ENCODE measurements at regions not wholly inside any gene's neighbourhood (a gene's known extent, or its start where the extent isn't known, plus 50 kb on each side); places are given as distances from the start of the nearest gene placed in this dataset.

- Histone ChIP-seq H2BK20ac (ENCODE audit: low read depth, low read length) (no peak overlapping the region), H3K14ac (replicated peaks; ENCODE audit: low read depth, low read length) (no peak overlapping the region), H3K79me1 (ENCODE audit: low read depth in 1 of 2, low read length in 2 of 2) (no peaks in the 10 kb centered on the region), H3K27ac (ENCODE audit: insufficient read depth, low read length) (no peak overlapping the region), H2AK9ac (replicated peaks; ENCODE audit: low read depth, low read length, poor library complexity) (no peak overlapping the region), H3K4ac (ENCODE audit: low read depth, low read length) (no peak overlapping the region), H3K4me2 (ENCODE audit: low read depth, low read length) (no peak overlapping the region), H3K9me3 (ENCODE audit: control insufficient read depth, insufficient read depth, low read length) (peaks cover 2% of the 10 kb centered on the region; the same call in 1 of the 2 replicates), H2BK120ac (ENCODE audit: low read depth, low read length) (no peak overlapping the region), H3K9ac (ENCODE audit: low read depth, low read length) (no peak overlapping the region), H4K91ac (ENCODE audit: insufficient read depth, low read depth, low read length) (no peak overlapping the region), H3K27me3 (ENCODE audit: control insufficient read depth, insufficient read depth, low read length) (no peaks in the 10 kb centered on the region), H3K23ac (ENCODE audit: low read depth, low read length) (no peak overlapping the region), H3K9me1 (ENCODE audit: insufficient read depth, low read length) (no peaks in the 10 kb centered on the region), H3K36me3 (ENCODE audit: control insufficient read depth, insufficient read depth, low read length) (no peaks in the 10 kb centered on the region), H3K4me1 (ENCODE audit: control insufficient read depth, insufficient read depth, low read length) (no peaks in the 10 kb centered on the region), H4K8ac (ENCODE audit: low read depth in 2 of 2, low read length in 2 of 2) (no peak overlapping the region), H2AFZ (replicated peaks; ENCODE audit: low read length, poor library complexity) (no peak overlapping the region), H2BK15ac (ENCODE audit: low read depth, low read length) (no peak overlapping the region), H2AK5ac (ENCODE audit: low read depth, low read length) (no peak overlapping the region), H3K18ac (ENCODE audit: low read depth, low read length) (no peak overlapping the region), H4K20me1 (ENCODE audit: insufficient read depth, low read length) (no peaks in the 10 kb centered on the region), H4K5ac (ENCODE audit: low read depth, low read length) (no peak overlapping the region), H3K56ac (ENCODE audit: extremely low read depth, insufficient read depth, low read length) (no peak overlapping the region), H3K4me3 (ENCODE audit: insufficient read depth, low read depth, low read length) (no peak overlapping the region), H2BK5ac (ENCODE audit: low read depth, low read length, poor library complexity, severe bottlenecking) (no peak overlapping the region)
- ATAC-seq (ENCODE audit: low read depth), result no peak
- WGBS, 2 experiments (ENCODE audit: extremely low coverage in 2 of 2, insufficient read length in 1 of 2), result 69% methylated on average over 2 of the region's 3 CpGs; no CpG with 5 or more reads in 1 of the 2 experiments
- DNase-seq, result no peak
- intact Hi-C loops (cut with micrococcal nuclease) (loop anchor here (5.0 kb wide), 1 partner anchor 644 kb away; no protein-coding TSS in a partner anchor), dilution Hi-C loops (cut with HindIII; ENCODE audit: low sequenced_read_pairs, unreplicated experiment) (no loop called here), in situ Hi-C loops (cut with MboI; ENCODE audit: low sequenced_read_pairs) (no loop called here)
- ChIA-PET POLR2A (ENCODE audit: unreplicated experiment) (no interaction called here), CTCF (no interaction called here)
- no TSS peak for BruUV-seq (replicated peaks)
- TF ChIP-seq USF2 (IDR thresholded peaks at IDR 0.05; ENCODE audit: low read depth, low read length), result no peak
- no peak for TF ChIP-seq NFE2L2 (IDR thresholded peaks at IDR 0.05; ENCODE audit: low read depth, low read length)
- no peak for TF ChIP-seq ELK1 (IDR thresholded peaks at IDR 0.05; ENCODE audit: borderline replicate concordance, low read depth, low read length)
- TF ChIP-seq CEBPB (IDR thresholded peaks at IDR 0.05; ENCODE audit: low read depth, low read length), result no peak
Measured at GRCh38 chr4:131251321-131251720, 1897.8 kb upstream of the PCDH10 start.

All from IMR-90 (cell line).